GM18507 (cell line): ENCODE measurements at regions not wholly inside any gene's neighbourhood (a gene's known extent, or its start where the extent isn't known, plus 50 kb on each side); places are given as distances from the start of the nearest gene placed in this dataset.

ENCODE experiments used
- DNase-seq: peaks from one replicate; pipeline ENCODE4 v3.0.0; 2011; ENCODE audit warnings: low read depth; ENCODE audit not compliant: insufficient read length; ENCODE audit errors: extremely low spot score
- FAIRE-seq: peaks from 2 replicates; lab custom pipeline; 2011; peaks lifted over from hg19 to GRCh38; lab: Jason Lieb, UNC

DNA sequence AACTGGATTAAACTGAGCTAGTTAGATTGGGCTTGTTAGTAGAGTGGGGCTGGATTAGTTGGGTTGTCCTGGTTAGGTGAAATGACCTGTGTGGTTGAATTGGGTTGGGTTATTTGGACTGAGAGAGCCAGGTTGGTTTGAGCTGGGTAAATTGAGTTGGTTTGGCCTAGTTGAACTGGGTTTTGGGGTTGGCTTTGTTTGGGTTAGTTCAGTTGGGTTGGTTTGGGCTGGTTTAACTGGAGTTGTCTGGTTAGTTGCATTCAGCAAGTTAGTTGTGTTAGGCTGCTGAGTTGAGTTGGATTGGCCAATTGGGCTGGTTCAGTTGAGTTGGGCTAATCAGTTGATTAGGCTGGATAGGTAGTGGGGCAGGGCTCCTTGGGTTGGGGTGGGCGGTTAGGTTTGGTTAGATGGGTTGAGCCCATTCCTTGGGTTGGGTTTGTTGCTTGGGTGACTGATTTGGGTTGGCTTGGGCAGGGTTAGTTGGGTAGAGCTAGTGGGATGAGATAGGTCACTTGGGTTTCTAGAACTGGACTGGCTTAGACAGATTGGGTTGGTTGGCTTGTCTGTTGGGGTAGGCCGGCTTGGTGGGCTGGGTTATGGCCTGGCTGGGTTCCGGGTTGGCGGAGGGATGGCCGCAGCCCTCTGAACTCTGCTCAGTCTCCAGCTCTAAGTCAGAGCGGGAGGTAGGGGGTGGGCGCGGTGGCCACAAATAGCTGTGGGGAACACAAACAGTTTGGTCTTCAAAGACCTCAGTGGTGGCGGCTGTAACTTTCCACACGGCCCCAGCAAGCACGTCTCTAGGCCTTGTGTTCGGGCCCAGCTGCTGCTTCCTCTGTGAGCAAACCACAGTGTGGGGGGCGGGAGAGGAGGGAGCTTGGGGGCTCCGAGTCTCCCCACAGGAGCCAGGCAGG is 67.2 kb upstream of the RUNX3 start:
- no peak for DNase-seq

GRCh38 chr1:24996456-24996855 is 66.4 kb upstream of the RUNX3 start:
- no peak for FAIRE-seq
- no peak for DNase-seq

More for the DNA sequence above, 67.2 kb upstream of the RUNX3 start:
- FAIRE-seq = no peak

DNA sequence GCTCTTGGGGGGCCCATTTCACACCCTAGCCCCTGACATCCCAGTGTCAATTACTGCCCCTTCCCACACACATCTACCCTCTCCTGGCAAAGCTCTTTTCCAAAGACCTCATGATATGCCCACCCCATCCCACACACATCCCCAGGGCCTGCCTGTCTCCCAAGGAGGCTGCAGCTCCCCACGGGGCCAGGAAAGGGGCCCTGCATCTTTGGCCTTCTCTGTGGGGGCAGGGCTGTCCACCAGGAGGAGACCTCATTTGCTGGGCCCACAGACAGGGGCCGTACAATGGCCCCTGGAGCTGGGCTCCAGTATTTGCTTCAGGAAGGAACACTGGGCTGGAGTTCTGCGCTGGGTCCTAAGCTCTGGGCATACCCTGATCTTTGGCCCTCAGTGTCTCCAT is 65.6 kb upstream of the RUNX3 start:
- DNase-seq (no peak), FAIRE-seq (no peak)

DNA sequence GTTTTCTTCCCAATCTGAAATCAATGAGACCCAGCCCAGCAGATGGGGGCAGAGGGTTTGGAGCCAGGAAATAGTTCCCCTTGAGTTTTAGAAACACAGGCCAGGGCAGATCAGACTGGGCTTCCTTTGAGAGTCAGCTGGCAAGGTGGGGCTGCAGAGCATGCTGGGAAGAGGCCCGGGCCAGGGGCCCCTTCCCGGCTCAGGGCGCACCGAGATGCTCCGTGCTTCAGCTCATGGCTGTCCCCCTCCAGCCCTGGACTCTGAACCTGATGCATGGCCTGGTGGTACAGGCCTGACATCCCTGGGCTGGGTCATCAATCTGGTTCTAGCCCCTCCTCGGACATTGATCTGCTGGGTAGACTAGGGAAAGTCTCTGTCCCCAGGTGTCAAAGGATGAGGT is 65.1 kb upstream of the RUNX3 start:
- no peak for FAIRE-seq
- no peak for DNase-seq

DNA sequence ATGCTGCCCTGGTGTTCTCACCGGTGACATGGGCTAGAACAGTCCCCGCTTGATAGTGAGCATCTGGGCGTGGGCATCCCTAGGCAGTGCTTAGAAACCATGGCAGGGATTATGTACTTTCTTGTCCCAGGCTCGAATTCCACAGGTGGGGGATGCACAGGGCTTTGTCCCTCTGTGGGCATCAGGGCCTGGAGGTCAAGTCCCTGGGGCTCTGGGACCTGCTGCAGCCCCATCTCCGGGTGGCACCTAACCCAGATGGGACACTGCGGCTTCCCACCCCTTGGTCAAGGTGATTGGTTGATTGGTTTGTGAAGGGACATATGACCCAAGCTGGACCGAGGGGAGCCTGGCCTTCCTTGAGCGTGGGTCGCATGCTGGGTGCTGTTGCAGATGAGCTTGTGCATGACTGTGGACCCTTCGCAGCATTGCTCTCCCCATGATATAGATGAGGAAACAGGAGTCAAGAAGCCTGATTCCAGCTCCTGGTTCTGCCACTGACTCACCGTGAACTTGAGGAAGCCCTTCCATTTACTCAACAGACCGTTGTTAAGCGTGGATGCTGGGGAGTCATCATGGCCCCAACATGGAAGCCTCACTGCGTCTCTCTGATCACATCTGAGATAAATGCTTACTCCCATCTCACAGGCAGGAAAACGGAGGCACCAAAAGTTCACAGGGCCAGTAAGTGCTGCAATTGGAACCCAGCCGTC is 64.0 kb upstream of the RUNX3 start:
- DNase-seq (no peak), FAIRE-seq (no peak)

DNA sequence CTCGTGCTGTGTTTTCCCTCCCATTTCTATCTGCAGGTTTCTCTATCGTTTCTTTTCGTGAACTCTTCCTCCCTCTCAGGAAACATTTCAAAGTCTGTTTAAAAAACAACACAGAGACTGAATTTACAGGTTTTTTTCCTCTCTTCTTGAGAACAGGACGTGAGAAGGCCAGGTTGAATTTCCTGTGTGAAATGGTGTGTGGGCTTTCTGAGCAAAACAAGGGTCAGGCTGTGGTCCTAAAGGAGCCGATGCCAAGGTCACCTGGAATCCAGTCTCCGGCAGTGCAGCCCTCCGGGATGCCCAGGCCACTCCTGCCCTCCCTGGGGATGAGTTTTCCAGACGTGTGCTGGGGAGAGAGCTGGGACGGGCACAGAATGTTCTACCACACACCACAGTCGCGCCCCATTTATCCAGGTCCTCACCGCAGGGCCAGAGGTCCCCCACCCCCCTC is 62.7 kb upstream of the RUNX3 start:
- DNase-seq (no peak), FAIRE-seq (no peak)

DNA sequence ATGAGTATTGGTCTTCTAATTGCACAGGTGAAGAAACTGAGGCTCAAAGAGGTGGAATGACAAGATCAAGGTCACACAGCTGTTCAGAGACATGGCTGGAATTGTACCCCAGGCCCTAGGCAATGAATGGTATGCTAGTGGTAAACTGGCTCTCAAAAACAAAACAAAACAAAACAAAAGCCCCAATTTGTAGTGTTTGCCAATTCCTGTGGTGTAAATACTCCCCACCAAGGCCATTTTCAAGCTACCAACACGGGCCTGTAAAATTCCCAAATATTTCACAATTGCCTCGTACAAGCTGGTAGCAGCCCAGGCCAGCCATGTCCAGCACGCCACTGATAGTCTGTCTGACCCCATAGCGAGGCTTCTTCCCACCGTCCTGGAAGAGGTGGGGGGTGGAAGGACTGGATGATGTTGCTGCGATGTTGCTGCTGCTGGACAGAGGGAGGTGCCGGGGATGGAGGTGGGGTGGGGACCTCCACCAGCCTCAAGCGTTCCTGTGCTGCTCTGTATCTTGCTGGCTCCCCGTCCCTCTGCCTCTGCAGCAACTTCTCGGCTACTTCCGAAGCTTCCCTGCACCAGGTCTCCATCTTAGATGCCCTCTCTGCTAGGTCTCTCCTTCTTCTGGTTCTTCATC is 62.2 kb upstream of the RUNX3 start:
- FAIRE-seq (no peak), DNase-seq (no peak)

- no peak for DNase-seq
- FAIRE-seq = no peak
Observed at GRCh38 chr1:24991697-24992096, 61.6 kb upstream of the RUNX3 start.

GRCh38 chr1:24990779-24991641 is 60.9 kb upstream of the RUNX3 start:
- FAIRE-seq (no peak), DNase-seq (no peak)

GRCh38 chr1:24990136-24990535 is 60.1 kb upstream of the RUNX3 start:
- DNase-seq (no peak), FAIRE-seq (no peak)

GRCh38 chr1:24989082-24989481 is 59.0 kb upstream of the RUNX3 start:
- no peak for FAIRE-seq
- no peak for DNase-seq

DNA sequence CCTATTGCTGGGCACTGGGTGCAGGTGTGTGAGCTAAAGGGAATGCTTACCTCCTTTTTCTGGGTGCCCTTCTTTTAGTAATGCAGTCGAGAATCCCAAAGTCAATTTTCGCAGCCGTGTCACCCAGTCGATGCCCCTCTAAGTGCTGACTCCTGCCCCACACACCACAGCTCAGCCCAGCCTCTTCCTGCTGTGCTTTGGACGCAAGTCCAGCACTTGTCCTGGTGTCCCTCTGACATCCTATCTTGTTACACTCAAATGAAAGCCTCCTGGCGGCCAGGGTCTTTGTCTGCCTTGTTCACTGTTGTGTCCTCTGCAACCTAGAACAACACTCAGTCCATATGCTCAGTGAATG is 58.5 kb upstream of the RUNX3 start:
- no peak for DNase-seq
- no peak for FAIRE-seq

GRCh38 chr1:24987875-24988557 is 57.9 kb upstream of the RUNX3 start:
- no peak for DNase-seq
- FAIRE-seq = peak; percentile 74

DNA sequence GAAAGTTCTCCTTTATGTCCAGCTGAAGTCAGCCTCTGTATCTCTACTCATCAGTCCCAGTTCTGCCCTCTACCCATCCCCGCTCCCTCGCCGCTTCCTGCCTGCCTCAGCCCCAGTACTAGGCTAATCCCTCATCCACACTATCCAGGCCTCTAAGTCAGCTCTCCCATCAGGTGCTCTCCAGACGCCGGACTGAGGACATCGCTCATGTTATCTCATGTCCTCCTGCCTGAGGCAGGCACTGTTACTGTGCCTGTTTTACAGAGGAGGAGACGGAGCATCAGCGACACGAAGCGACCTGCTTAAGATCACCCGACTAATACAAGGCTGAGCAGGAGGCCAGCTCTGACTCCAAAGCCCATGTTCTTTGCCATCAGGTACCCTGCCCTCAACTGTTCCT is 57.3 kb upstream of the RUNX3 start:
- no peak for DNase-seq
- peak; percentile 61 for FAIRE-seq

DNA sequence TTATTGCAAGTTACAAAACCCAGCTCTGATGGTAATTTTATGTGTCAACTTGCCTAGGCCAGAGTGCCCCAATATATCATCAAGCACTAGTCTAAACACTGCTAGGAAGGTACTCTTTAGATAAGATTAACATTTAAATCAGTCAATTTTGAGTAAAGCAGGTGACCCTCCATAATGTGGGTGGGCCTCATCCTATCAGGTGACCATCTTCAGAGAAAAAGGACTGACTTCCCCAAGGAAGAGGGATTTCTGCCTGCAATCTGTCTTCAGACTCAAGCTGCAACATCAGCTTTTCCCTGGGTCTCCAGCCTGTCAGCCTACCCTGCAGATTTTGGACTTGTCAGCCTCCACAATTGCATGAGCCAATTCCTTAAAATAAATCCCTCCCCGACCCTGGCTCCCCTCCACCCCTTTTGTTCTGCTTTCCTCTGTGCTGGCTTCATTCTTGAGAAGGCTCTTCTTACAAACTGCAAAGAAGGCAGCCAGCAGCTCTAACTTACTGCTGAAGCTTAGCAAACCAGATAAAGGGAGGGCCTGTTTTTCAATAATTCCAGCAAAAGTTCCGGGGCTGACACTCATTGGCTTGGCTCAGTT is 56.4 kb upstream of the RUNX3 start:
- DNase-seq (no peak), FAIRE-seq (no peak)

GRCh38 chr1:24985737-24986136 is 55.7 kb upstream of the RUNX3 start:
- DNase-seq (no peak), FAIRE-seq (no peak)

DNA sequence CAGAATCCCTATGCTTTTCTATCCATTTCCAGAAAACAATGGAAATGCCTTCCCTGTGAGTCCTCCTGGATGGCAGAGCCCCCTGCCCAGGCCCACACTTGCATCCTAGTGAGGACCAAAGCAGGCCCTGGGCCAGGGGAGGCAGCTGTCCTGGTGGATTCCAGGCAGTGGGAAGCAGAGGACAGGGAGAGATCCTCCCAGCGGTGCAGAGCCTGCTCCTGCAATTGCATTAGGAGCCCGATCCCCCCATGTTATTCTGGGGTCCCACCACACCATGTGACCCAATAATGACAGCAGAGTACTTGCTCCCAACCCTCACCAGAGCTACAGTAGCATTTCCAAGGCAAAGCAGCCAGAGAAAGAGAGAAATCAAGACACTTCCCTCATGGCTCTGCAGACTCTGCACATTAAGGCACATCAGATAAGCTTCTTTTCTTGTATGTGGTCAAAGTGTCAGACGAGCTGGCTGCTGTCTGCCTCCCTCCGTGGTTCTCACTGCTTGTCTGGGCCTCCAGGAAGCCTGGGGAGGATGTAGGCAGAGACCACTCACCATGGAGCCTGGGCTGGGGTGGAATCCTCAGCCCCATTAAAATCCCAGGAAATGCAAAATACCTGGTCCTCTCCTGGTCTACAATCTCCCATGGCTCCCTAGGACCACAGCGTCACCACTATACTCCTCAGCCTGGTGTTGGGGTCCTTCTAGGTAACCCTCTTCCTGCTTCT is 54.9 kb upstream of the RUNX3 start:
- DNase-seq = no peak
- no peak for FAIRE-seq

- FAIRE-seq = no peak
- DNase-seq = no peak
Observed at GRCh38 chr1:24984300-24984699, 54.2 kb upstream of the RUNX3 start.
